Kidney (tissue), 13 donors: ENCODE measurements at regions not wholly inside any gene's neighbourhood (a gene's known extent, or its start where the extent isn't known, plus 50 kb on each side); places are given as distances from the start of the nearest gene placed in this dataset.
A peak's percentile ranks its signal among the peaks of the same experiment; 100 is the strongest.

Source experiments
- DNase-seq, 5 donors: peaks; one replicate each; pipeline ENCODE4 v3.0.0-alpha.2; 2013 to 2020
- FAIRE-seq: peaks from 2 replicates; lab custom pipeline; 2012; peaks lifted over from hg19 to GRCh38; lab: Jason Lieb, UNC
- H3K27ac ChIP-seq, 2 donors: one replicate each; pipeline ENCODE4 v1.7.0; 2013; ENCODE audit warnings: low read depth in 2 of 2, low read length in 2 of 2, inconsistent platforms in 1 of 2
- H3K27me3 ChIP-seq: one replicate; pipeline ENCODE4 v1.7.1; 2013; ENCODE audit warnings: low read length, inconsistent platforms; ENCODE audit not compliant: control insufficient read depth, insufficient read depth
- H3K36me3 ChIP-seq, 3 donors: one replicate each; pipeline versions ENCODE4 v1.7.0 to v1.7.1; 2013; ENCODE audit warnings: low read length in 3 of 3, control low read depth in 1 of 3, inconsistent platforms in 1 of 3; ENCODE audit not compliant: insufficient read depth in 3 of 3, control insufficient read depth in 2 of 3
- H3K4me1 ChIP-seq, 3 donors: one replicate each; pipeline versions ENCODE4 v1.7.0 to v1.7.1; 2013; ENCODE audit warnings: low read length in 3 of 3, inconsistent platforms in 1 of 3, low read depth in 1 of 3; ENCODE audit not compliant: control insufficient read depth in 2 of 3, insufficient read depth in 2 of 3
- H3K4me3 ChIP-seq, 3 donors: one replicate each; pipeline versions ENCODE4 v1.7.0 to v1.8.1; 2013; ENCODE audit warnings: low read length in 3 of 3, control low read depth in 1 of 3, inconsistent platforms in 1 of 3
- H3K9ac ChIP-seq, 3 donors: one replicate each; pipeline versions ENCODE4 v1.7.0 to v1.7.1; 2013; ENCODE audit warnings: low read length in 3 of 3, control low read depth in 1 of 3, inconsistent platforms in 1 of 3
- H3K9me3 ChIP-seq, 3 donors: one replicate each; pipeline versions ENCODE4 v1.7.0 to v1.7.1; 2013; ENCODE audit warnings: low read length in 3 of 3, control low read depth in 1 of 3, inconsistent platforms in 1 of 3; ENCODE audit not compliant: control insufficient read depth in 2 of 3, insufficient read depth in 1 of 3
- intact Hi-C: fragments of 100-400 bp; cut with DNase I; formaldehyde crosslinking; loops from one replicate; pipeline ENCODE4 v1.11.1; 2022
- TF ChIP-seq, protein P1 (sequence below): IDR thresholded peaks from 3 replicates; pipeline ENCODE4 v1.5.1; 2012; ENCODE audit warnings: mild to moderate bottlenecking, moderate library complexity, borderline replicate concordance; ENCODE audit not compliant: insufficient read depth; ENCODE audit errors: extremely low read depth
- donor health status: control.
- donor health status: control.
- donor health status: control.
- donor health status: control.
- donor health status: control.
- donor health status: DM: yes; HTN: yes; CAD: no.
- donor health status: Normal renal cell carcinoma (clear cell type).

DNA sequence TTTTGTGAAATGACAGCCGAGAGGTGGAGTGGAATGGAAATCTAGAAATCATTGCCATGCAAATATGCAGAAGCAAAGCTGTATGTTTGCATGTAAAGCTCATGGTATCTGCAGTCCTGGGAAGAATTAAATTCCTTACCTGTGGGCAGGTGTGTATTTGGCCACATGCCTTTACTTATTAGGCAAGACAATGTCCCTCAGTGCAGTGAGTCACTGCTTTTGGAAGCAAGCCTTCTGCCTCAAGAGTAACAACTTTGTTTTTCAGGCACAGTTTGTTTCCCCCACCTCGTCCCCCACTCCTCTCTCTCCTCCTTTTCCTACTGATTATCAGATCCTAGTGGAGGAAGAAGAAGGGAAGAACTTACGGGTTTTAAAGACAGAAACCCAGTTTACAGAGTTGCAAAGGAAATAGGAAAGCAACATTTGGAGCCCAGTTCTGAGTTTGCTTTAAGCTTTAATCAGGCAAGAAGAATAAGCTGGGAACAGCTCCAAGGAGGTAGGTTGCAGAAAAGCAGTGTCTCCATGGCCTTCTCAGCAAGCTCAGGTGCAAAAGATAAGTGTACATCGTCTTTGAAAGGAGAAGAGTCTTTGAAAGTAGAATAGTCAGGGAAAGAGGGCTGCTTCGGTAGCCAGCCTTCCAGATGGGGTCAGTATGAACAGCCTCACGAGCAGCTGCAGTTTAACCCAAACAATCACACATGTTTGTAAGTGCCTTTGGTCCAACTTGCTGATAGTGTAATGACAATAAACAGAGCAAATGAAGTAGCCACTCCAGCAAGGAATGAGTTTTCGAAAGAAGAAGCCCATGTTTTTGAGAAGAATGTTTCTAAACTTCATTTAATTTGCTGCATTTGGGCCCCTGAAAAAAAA, 190.1 kb downstream of the KLF5 start:
- intact Hi-C loops: no loop called here
- no peak for FAIRE-seq
- TF ChIP-seq, protein P1, sequence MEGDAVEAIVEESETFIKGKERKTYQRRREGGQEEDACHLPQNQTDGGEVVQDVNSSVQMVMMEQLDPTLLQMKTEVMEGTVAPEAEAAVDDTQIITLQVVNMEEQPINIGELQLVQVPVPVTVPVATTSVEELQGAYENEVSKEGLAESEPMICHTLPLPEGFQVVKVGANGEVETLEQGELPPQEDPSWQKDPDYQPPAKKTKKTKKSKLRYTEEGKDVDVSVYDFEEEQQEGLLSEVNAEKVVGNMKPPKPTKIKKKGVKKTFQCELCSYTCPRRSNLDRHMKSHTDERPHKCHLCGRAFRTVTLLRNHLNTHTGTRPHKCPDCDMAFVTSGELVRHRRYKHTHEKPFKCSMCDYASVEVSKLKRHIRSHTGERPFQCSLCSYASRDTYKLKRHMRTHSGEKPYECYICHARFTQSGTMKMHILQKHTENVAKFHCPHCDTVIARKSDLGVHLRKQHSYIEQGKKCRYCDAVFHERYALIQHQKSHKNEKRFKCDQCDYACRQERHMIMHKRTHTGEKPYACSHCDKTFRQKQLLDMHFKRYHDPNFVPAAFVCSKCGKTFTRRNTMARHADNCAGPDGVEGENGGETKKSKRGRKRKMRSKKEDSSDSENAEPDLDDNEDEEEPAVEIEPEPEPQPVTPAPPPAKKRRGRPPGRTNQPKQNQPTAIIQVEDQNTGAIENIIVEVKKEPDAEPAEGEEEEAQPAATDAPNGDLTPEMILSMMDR: no peak
- Histone ChIP-seq H3K27ac (peak overlapping the region; percentile 26 to 36), H3K9me3 (no peaks in the 10 kb centered on the region), H3K36me3 (no peaks in the 10 kb centered on the region), H3K9ac (no peak overlapping the region), H3K4me3 (no peak overlapping the region), H3K27me3 (no peaks in the 10 kb centered on the region), H3K4me1 (no peaks in the 10 kb centered on the region)
- DNase-seq: peak in 1 of 5 donors; percentile 41

DNA sequence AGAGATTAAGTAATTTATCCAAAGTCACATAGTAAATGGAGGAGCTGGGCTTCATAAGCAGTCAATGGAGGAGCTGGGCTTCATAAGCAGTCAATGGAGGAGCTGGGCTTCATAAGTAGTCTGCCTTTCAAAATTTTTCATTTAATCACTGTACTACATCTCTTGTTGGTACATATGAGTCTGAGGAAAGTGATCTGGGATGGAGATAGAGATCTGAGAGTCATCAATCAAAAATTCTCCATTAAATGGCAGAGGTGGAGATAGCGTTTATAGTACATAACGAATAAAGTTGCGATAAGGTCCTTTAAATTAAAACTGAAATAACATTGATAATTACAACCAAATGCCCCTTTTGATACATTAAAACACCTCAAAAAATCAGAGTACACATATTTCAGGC, 189.3 kb downstream of the KLF5 start:
- TF ChIP-seq, protein P1: no peak
- no peak for FAIRE-seq
- DNase-seq: no peak
- H3K9ac ChIP-seq: no peak overlapping the region
- intact Hi-C loops: no loop called here
- no peaks in the 10 kb centered on the region for H3K27me3 ChIP-seq
- H3K4me3 ChIP-seq: no peak overlapping the region
- no peaks in the 10 kb centered on the region for H3K9me3 ChIP-seq
- H3K36me3 ChIP-seq: no peaks in the 10 kb centered on the region
- no peaks in the 10 kb centered on the region for H3K4me1 ChIP-seq
- H3K27ac ChIP-seq: no peak overlapping the region

DNA sequence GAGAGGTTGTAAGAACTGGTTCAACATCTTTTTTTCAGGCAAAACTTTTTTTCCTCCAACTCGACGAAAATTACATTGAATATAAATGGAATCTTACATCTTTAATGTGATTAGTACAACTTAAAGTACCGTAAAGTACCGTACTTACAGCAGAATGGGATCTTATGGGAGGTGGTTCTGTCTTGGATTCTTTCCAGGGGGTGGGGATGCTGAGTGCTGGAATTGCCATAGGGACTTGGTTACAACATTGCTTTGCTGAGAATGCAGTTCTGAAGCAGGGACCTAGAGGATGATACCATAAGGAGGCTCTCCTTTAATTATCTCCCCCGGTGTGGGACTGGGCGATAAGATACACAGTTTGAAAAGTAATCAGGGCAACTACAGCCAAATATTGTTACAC, 186.4 kb downstream of the KLF5 start:
- Histone ChIP-seq H3K4me1 (no peaks in the 10 kb centered on the region), H3K4me3 (no peak overlapping the region), H3K9me3 (no peaks in the 10 kb centered on the region), H3K36me3 (no peaks in the 10 kb centered on the region), H3K27me3 (no peaks in the 10 kb centered on the region), H3K9ac (no peak overlapping the region), H3K27ac (no peak overlapping the region)
- intact Hi-C loops: no loop called here
- DNase-seq: no peak
- TF ChIP-seq, protein P1: no peak
- no peak for FAIRE-seq

DNA sequence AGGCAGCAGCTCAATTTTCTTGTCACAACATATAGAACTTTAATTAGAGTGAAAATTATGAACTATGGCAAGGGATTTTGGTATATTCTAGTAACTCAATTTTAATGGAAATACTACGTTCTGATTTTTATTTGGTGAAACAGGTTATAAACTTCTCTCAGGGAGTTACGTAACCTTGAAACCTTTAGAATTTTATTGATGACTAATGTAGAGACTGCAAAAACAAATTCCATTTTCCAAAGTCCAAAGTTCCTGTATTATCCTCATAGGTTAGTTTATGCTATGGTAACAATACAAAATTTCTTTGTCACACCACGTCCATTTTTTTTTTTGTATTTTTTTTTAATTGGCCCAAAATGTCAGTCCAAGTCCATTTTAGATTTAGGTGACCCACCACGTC, 185.7 kb downstream of the KLF5 start:
- FAIRE-seq: no peak
- no peaks in the 10 kb centered on the region for H3K4me1 ChIP-seq
- intact Hi-C loops: no loop called here

More for the DNA sequence above, 185.7 kb downstream of the KLF5 start:
- no peaks in the 10 kb centered on the region for H3K9me3 ChIP-seq
- no peak overlapping the region for H3K27ac ChIP-seq
- TF ChIP-seq, protein P1: no peak
- H3K36me3 ChIP-seq: no peaks in the 10 kb centered on the region
- no peak for DNase-seq
- no peaks in the 10 kb centered on the region for H3K27me3 ChIP-seq
- no peak overlapping the region for H3K4me3 ChIP-seq
- H3K9ac ChIP-seq: no peak overlapping the region
